ENCODE measurements at regions not wholly inside any gene's neighbourhood (a gene's known extent, or its start where the extent isn't known, plus 50 kb on each side); places are given as distances from the start of the nearest gene placed in this dataset.

- Histone ChIP-seq H3K27me3 (ENCODE audit: control insufficient read depth, insufficient read depth, low read length) (no peaks in the 10 kb centered on the region), H3K36me3 (replicated peaks; ENCODE audit: control insufficient read depth, insufficient read depth, low read length) (no peaks in the 10 kb centered on the region), H3K4me3 (ENCODE audit: insufficient read depth, low read depth, low read length) (no peak overlapping the region)
- no peak for DNase-seq
Observed at GRCh38 chr6:76706086-76706485, 633.6 kb upstream of the IMPG1 start.

- Histone ChIP-seq H3K27me3 (ENCODE audit: control insufficient read depth, insufficient read depth, low read length) (no peaks in the 10 kb centered on the region), H3K4me3 (ENCODE audit: insufficient read depth, low read depth, low read length) (no peak overlapping the region), H3K36me3 (replicated peaks; ENCODE audit: control insufficient read depth, insufficient read depth, low read length) (no peaks in the 10 kb centered on the region)
- DNase-seq: no peak
Observed at GRCh38 chr6:76703786-76704185, 631.3 kb upstream of the IMPG1 start.

- Histone ChIP-seq H3K4me3 (ENCODE audit: insufficient read depth, low read depth, low read length) (no peak overlapping the region), H3K27me3 (ENCODE audit: control insufficient read depth, insufficient read depth, low read length) (no peaks in the 10 kb centered on the region), H3K36me3 (replicated peaks; ENCODE audit: control insufficient read depth, insufficient read depth, low read length) (no peaks in the 10 kb centered on the region)
- no peak for DNase-seq
Observed at GRCh38 chr6:76703285-76703684, 630.8 kb upstream of the IMPG1 start.

GRCh38 chr6:76702187-76702586, 629.7 kb upstream of the IMPG1 start:
- Histone ChIP-seq H3K27me3 (ENCODE audit: control insufficient read depth, insufficient read depth, low read length) (no peaks in the 10 kb centered on the region), H3K36me3 (replicated peaks; ENCODE audit: control insufficient read depth, insufficient read depth, low read length) (no peaks in the 10 kb centered on the region), H3K4me3 (ENCODE audit: insufficient read depth, low read depth, low read length) (no peak overlapping the region)
- DNase-seq: no peak

- DNase-seq: no peak
- Histone ChIP-seq H3K27me3 (ENCODE audit: control insufficient read depth, insufficient read depth, low read length) (no peaks in the 10 kb centered on the region), H3K4me3 (ENCODE audit: insufficient read depth, low read depth, low read length) (no peak overlapping the region), H3K36me3 (replicated peaks; ENCODE audit: control insufficient read depth, insufficient read depth, low read length) (no peaks in the 10 kb centered on the region)
Observed at GRCh38 chr6:76701610-76702009, 629.1 kb upstream of the IMPG1 start.

- Histone ChIP-seq H3K27me3 (ENCODE audit: control insufficient read depth, insufficient read depth, low read length) (no peaks in the 10 kb centered on the region), H3K4me3 (ENCODE audit: insufficient read depth, low read depth, low read length) (no peak overlapping the region), H3K36me3 (replicated peaks; ENCODE audit: control insufficient read depth, insufficient read depth, low read length) (no peaks in the 10 kb centered on the region)
- DNase-seq: peak; percentile 20
Observed at GRCh38 chr6:76697585-76697984, 625.1 kb upstream of the IMPG1 start.

GRCh38 chr6:76694795-76695194, 622.3 kb upstream of the IMPG1 start:
- DNase-seq: no peak
- Histone ChIP-seq H3K36me3 (replicated peaks; ENCODE audit: control insufficient read depth, insufficient read depth, low read length) (no peaks in the 10 kb centered on the region), H3K27me3 (ENCODE audit: control insufficient read depth, insufficient read depth, low read length) (no peaks in the 10 kb centered on the region), H3K4me3 (ENCODE audit: insufficient read depth, low read depth, low read length) (no peak overlapping the region)

- no peaks in the 10 kb centered on the region for H3K36me3 ChIP-seq (replicated peaks; ENCODE audit: control insufficient read depth, insufficient read depth, low read length)
- no peak overlapping the region for H3K4me3 ChIP-seq (ENCODE audit: insufficient read depth, low read depth, low read length)
- DNase-seq: no peak
- no peaks in the 10 kb centered on the region for H3K27me3 ChIP-seq (ENCODE audit: control insufficient read depth, insufficient read depth, low read length)
Observed at GRCh38 chr6:76684875-76685274, 612.4 kb upstream of the IMPG1 start.

GRCh38 chr6:76683985-76684384, 611.5 kb upstream of the IMPG1 start:
- no peak for DNase-seq
- Histone ChIP-seq H3K36me3 (replicated peaks; ENCODE audit: control insufficient read depth, insufficient read depth, low read length) (no peaks in the 10 kb centered on the region), H3K4me3 (ENCODE audit: insufficient read depth, low read depth, low read length) (no peak overlapping the region), H3K27me3 (ENCODE audit: control insufficient read depth, insufficient read depth, low read length) (no peaks in the 10 kb centered on the region)

- Histone ChIP-seq H3K4me3 (ENCODE audit: insufficient read depth, low read depth, low read length) (no peak overlapping the region), H3K27me3 (ENCODE audit: control insufficient read depth, insufficient read depth, low read length) (no peaks in the 10 kb centered on the region), H3K36me3 (replicated peaks; ENCODE audit: control insufficient read depth, insufficient read depth, low read length) (no peaks in the 10 kb centered on the region)
- DNase-seq: no peak
Observed at GRCh38 chr6:76682842-76683241, 610.4 kb upstream of the IMPG1 start.

- Histone ChIP-seq H3K4me3 (ENCODE audit: insufficient read depth, low read depth, low read length) (no peak overlapping the region), H3K27me3 (ENCODE audit: control insufficient read depth, insufficient read depth, low read length) (no peaks in the 10 kb centered on the region), H3K36me3 (replicated peaks; ENCODE audit: control insufficient read depth, insufficient read depth, low read length) (no peaks in the 10 kb centered on the region)
- no peak for DNase-seq
Observed at GRCh38 chr6:76681781-76682180, 609.3 kb upstream of the IMPG1 start.

GRCh38 chr6:76677017-76677416, 604.6 kb upstream of the IMPG1 start:
- DNase-seq: no peak
- no peak overlapping the region for H3K4me3 ChIP-seq (ENCODE audit: insufficient read depth, low read depth, low read length)
- no peaks in the 10 kb centered on the region for H3K36me3 ChIP-seq (replicated peaks; ENCODE audit: control insufficient read depth, insufficient read depth, low read length)
- no peaks in the 10 kb centered on the region for H3K27me3 ChIP-seq (ENCODE audit: control insufficient read depth, insufficient read depth, low read length)

GRCh38 chr6:76671751-76672150, 599.3 kb upstream of the IMPG1 start:
- Histone ChIP-seq H3K4me3 (ENCODE audit: insufficient read depth, low read depth, low read length) (no peak overlapping the region), H3K27me3 (ENCODE audit: control insufficient read depth, insufficient read depth, low read length) (no peaks in the 10 kb centered on the region), H3K36me3 (replicated peaks; ENCODE audit: control insufficient read depth, insufficient read depth, low read length) (no peaks in the 10 kb centered on the region)
- DNase-seq: no peak

GRCh38 chr6:76644231-76644630, 571.8 kb upstream of the IMPG1 start:
- no peak for DNase-seq
- no peaks in the 10 kb centered on the region for H3K27me3 ChIP-seq (ENCODE audit: control insufficient read depth, insufficient read depth, low read length)
- H3K36me3 ChIP-seq (replicated peaks; ENCODE audit: control insufficient read depth, insufficient read depth, low read length): no peaks in the 10 kb centered on the region
- H3K4me3 ChIP-seq (ENCODE audit: insufficient read depth, low read depth, low read length): no peak overlapping the region

- H3K27me3 ChIP-seq (ENCODE audit: control insufficient read depth, insufficient read depth, low read length): no peaks in the 10 kb centered on the region
- no peak overlapping the region for H3K4me3 ChIP-seq (ENCODE audit: insufficient read depth, low read depth, low read length)
- H3K36me3 ChIP-seq (replicated peaks; ENCODE audit: control insufficient read depth, insufficient read depth, low read length): no peaks in the 10 kb centered on the region
- no peak for DNase-seq
Observed at GRCh38 chr6:76639941-76640340, 567.5 kb upstream of the IMPG1 start.

GRCh38 chr6:76634695-76635094, 562.2 kb upstream of the IMPG1 start:
- Histone ChIP-seq H3K27me3 (ENCODE audit: control insufficient read depth, insufficient read depth, low read length) (no peaks in the 10 kb centered on the region), H3K36me3 (replicated peaks; ENCODE audit: control insufficient read depth, insufficient read depth, low read length) (no peaks in the 10 kb centered on the region), H3K4me3 (ENCODE audit: insufficient read depth, low read depth, low read length) (no peak overlapping the region)
- DNase-seq: no peak

Measured in H7 (cell line).